Thyroid gland (tissue), 4 donors: ENCODE measurements at regions not wholly inside any gene's neighbourhood (a gene's known extent, or its start where the extent isn't known, plus 50 kb on each side); places are given as distances from the start of the nearest gene placed in this dataset.

Experiments used
- DNase-seq, 2 donors: peaks; one replicate each; pipeline ENCODE4 v3.0.0-alpha.2; 2019
- H3K27ac ChIP-seq, 3 donors: fragments of 200-600 bp; sonication (generic); 1 replicate in 2 of 3; 2 replicates in 1 of 3; pipeline ENCODE4 v1.5.1; 2016 to 2019; ENCODE audit warnings: mild to moderate bottlenecking in 1 of 3, moderate library complexity in 1 of 3
- H3K27me3 ChIP-seq: fragments of 200-600 bp; sonication (generic); one replicate; pipeline ENCODE4 v1.5.1; 2019
- H3K36me3 ChIP-seq, 2 donors: fragments of 200-600 bp; sonication (generic); one replicate each; pipeline ENCODE4 v1.5.1; 2016 to 2019
- H3K4me1 ChIP-seq, 2 donors: fragments of 200-600 bp; sonication (generic); one replicate each; pipeline ENCODE4 v1.5.1; 2017 to 2019
- H3K4me3 ChIP-seq, 3 donors: fragments of 200-600 bp; sonication (generic); replicated peaks in 1 of 3; 1 replicate in 2 of 3; 2 replicates in 1 of 3; pipeline ENCODE4 v1.5.1; 2016; ENCODE audit warnings: mild to moderate bottlenecking in 1 of 3
- H3K9me3 ChIP-seq: fragments of 200-600 bp; sonication (generic); one replicate; pipeline ENCODE4 v1.5.1; 2017
- POLR2A ChIP-seq, 2 donors: fragments of 450-650 bp; IDR thresholded peaks; one replicate each; pipeline ENCODE4 v1.6.1; 2017; ENCODE audit warnings: antibody characterized with exemption in 2 of 2, mild to moderate bottlenecking in 2 of 2, moderate library complexity in 1 of 2
- WGBS, 2 donors: methylation state at CpG; one replicate each; pipeline ENCODE4 v1.1.5; 2017; 5-methylcytosine and 5-hydroxymethylcytosine counted together
- intact Hi-C: fragments of 100-400 bp; cut with DNase I; formaldehyde crosslinking; loops from one replicate; pipeline ENCODE4 v1.15.1; 2023
- TF ChIP-seq, protein P1 (sequence below), 6 experiments: fragments of 200-600 bp in 3 of 6; fragments of 450-650 bp in 3 of 6; sonication (generic) in 3 of 6; IDR thresholded peaks; one replicate each; pipeline ENCODE4 v1.5.1; 2016 to 2019; ENCODE audit warnings: antibody characterized with exemption in 6 of 6, mild to moderate bottlenecking in 2 of 6, inconsistent platforms in 1 of 6, moderate library complexity in 1 of 6

DNA sequence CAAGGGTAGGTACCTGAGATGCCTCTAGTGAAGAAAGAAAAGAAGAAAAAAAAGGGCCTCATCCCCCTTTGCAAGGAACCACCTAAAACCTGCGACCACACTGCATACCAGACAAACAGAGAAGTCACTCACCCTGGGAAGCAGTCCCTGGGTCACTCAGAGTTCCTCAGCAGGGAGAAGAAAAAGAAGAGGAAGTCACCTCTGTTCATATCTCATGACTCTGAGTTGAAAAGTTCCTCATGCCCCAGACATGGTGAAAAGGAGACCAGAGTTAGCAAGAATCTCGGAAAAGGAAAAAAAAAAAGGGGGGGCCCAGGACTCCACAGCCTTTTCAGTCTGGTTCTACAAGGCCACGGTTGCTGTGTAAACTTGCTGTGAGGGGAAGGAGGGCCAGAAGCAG, 478.4 kb upstream of the NRXN1 start:
- H3K36me3 ChIP-seq: no peaks in the 10 kb centered on the region
- H3K27ac ChIP-seq: no peak overlapping the region
- no peaks in the 10 kb centered on the region for H3K27me3 ChIP-seq
- TF ChIP-seq, protein P1, sequence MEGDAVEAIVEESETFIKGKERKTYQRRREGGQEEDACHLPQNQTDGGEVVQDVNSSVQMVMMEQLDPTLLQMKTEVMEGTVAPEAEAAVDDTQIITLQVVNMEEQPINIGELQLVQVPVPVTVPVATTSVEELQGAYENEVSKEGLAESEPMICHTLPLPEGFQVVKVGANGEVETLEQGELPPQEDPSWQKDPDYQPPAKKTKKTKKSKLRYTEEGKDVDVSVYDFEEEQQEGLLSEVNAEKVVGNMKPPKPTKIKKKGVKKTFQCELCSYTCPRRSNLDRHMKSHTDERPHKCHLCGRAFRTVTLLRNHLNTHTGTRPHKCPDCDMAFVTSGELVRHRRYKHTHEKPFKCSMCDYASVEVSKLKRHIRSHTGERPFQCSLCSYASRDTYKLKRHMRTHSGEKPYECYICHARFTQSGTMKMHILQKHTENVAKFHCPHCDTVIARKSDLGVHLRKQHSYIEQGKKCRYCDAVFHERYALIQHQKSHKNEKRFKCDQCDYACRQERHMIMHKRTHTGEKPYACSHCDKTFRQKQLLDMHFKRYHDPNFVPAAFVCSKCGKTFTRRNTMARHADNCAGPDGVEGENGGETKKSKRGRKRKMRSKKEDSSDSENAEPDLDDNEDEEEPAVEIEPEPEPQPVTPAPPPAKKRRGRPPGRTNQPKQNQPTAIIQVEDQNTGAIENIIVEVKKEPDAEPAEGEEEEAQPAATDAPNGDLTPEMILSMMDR (IDR thresholded peaks at IDR 0.05): no peak
- no peak for TF ChIP-seq POLR2A (IDR thresholded peaks at IDR 0.05)
- no peak overlapping the region for H3K4me3 ChIP-seq
- H3K4me1 ChIP-seq: no peaks in the 10 kb centered on the region
- H3K9me3 ChIP-seq: no peaks in the 10 kb centered on the region
- 53 to 56% methylated on average over 3 of the region's 3 CpGs for WGBS, 2 donors
- DNase-seq: no peak
- intact Hi-C loops: no loop called here

DNA sequence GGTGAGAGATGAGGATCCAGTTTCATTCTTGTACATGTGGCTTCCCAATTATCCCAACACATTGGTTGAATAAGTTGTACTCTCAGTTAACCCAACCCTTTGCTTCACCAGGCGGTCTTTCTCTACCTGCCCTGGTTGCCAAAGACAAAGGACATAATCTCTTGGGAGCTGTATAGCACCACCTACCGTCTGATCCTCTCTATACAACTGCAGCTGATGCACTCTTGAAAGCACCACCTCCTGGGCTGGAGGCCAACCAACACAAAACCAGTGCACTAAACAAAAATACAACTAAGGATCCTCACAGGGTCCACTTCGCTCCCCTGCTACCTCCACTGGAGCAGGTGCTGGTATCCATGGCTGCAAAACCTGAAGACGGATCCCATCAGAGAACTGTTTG, 473.6 kb upstream of the NRXN1 start:
- 80 to 81% methylated on average over 4 of the region's 4 CpGs for WGBS, 2 donors

DNA sequence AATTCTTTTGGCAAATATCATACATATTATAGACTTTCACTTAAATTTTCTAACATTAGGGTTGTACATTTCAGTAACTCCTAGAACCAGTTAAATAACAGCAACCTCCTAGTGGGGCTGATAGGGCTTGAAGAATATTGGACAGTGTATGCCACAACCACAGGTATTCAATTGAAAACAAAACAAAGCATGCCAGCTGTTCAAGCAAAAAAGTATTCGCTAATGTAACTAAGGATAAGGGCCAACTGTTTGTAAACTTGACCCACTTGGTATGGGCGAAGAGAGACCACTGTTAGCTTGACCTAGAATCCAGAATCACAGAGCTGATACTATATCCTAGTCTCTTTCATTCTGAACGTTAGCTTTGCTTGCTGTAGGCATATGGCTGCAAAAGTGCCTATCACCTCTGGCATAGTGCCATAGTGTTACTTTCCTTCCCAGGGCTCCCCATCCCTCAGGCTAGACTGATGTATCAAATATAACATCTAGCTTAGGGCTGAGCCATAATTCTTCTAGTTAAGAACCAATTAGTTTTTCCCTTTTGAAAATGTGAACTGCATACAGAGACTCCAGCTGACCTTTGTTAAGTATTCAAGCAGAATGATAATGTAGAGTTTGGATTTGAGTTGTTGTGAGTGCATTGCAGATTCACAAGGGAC, 458.8 kb upstream of the NRXN1 start:
- Histone ChIP-seq H3K36me3 (no peaks in the 10 kb centered on the region), H3K27ac (no peak overlapping the region), H3K4me3 (no peak overlapping the region), H3K4me1 (no peaks in the 10 kb centered on the region), H3K27me3 (no peaks in the 10 kb centered on the region), H3K9me3 (no peaks in the 10 kb centered on the region)
- intact Hi-C loops: no loop called here
- TF ChIP-seq, protein P1 (IDR thresholded peaks at IDR 0.05): no peak
- no peak for TF ChIP-seq POLR2A (IDR thresholded peaks at IDR 0.05)
- 56 to 60% methylated on average over 3 of the region's 3 CpGs for WGBS, 2 donors
- no peak for DNase-seq

More for the DNA sequence above, 473.6 kb upstream of the NRXN1 start:
- Histone ChIP-seq H3K36me3 (no peaks in the 10 kb centered on the region), H3K4me3 (no peak overlapping the region), H3K4me1 (no peaks in the 10 kb centered on the region), H3K27me3 (no peaks in the 10 kb centered on the region), H3K9me3 (no peaks in the 10 kb centered on the region), H3K27ac (no peak overlapping the region)
- TF ChIP-seq, protein P1 (IDR thresholded peaks at IDR 0.05): no peak
- no peak for TF ChIP-seq POLR2A (IDR thresholded peaks at IDR 0.05)
- intact Hi-C loops: no loop called here
- no peak for DNase-seq

DNA sequence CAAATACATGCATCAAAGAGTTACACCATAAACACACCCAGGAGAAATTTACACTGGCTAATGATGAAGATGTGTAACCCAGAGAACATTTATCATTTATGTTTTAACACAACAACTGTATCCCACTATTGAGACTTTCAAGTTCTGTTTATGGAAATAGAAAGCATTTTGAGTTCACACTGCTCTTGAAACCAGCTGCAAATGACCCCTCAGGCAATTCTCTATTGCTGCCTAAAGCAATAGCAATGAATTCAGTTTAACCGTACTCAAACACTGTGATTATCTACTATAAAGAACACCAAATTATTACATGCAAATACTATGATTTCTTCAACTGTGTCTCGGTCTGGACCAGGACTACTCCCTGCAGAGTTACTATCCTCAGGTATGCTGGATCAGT, 452.7 kb upstream of the NRXN1 start:
- intact Hi-C loops: no loop called here
- no peaks in the 10 kb centered on the region for H3K36me3 ChIP-seq

DNA sequence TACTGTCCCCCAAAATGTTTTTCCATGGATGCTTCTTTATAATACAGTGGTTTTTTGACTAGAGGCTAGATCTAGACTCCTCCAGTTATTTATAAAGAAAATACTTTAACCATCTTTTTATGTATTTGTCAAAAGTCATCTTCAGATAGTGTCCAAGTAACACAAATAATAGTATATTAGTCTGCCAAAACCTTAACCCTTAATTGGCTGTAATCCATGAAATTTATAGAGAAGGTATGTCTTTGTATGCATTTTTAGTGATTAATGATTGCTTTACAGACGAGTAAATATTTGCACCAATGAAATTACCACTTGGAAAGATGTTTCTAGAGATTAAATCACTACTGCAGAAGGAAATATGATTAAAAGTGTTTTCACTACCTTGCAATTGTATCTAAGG, 451.8 kb upstream of the NRXN1 start:
- intact Hi-C loops: no loop called here
- WGBS, 2 donors: 77 to 80% methylated on average over 1 of the region's 1 CpG
- TF ChIP-seq, protein P1 (IDR thresholded peaks at IDR 0.05): no peak
- TF ChIP-seq POLR2A (IDR thresholded peaks at IDR 0.05): no peak
- Histone ChIP-seq H3K4me1 (no peaks in the 10 kb centered on the region), H3K27me3 (no peaks in the 10 kb centered on the region), H3K9me3 (no peaks in the 10 kb centered on the region), H3K27ac (no peak overlapping the region), H3K4me3 (no peak overlapping the region), H3K36me3 (no peaks in the 10 kb centered on the region)
- no peak for DNase-seq

More for the DNA sequence above, 452.7 kb upstream of the NRXN1 start:
- 86 to 94% methylated on average over 2 of the region's 2 CpGs for WGBS, 2 donors
- Histone ChIP-seq H3K27ac (no peak overlapping the region), H3K4me1 (no peaks in the 10 kb centered on the region), H3K9me3 (no peaks in the 10 kb centered on the region), H3K27me3 (no peaks in the 10 kb centered on the region), H3K4me3 (no peak overlapping the region)
- no peak for DNase-seq
- TF ChIP-seq, protein P1 (IDR thresholded peaks at IDR 0.05): no peak
- TF ChIP-seq POLR2A (IDR thresholded peaks at IDR 0.05): no peak
